ENCODE measurements at regions not wholly inside any gene's neighbourhood (a gene's known extent, or its start where the extent isn't known, plus 50 kb on each side); places are given as distances from the start of the nearest gene placed in this dataset.
A peak's percentile ranks its signal among the peaks of the same experiment; 100 is the strongest.

GRCh38 chr6:159118924-159119323, 50.3 kb upstream of the FNDC1 start:
- DNase-seq: peak in 1 of 2 donors; percentile 20

GRCh38 chr6:159117563-159117962, 51.6 kb upstream of the FNDC1 start:
- peak in 1 of 2 donors; percentile 78 for DNase-seq

- DNase-seq: no peak
Measured at GRCh38 chr6:159117046-159117445, 52.2 kb upstream of the FNDC1 start.

GRCh38 chr6:159116343-159116742, 52.9 kb upstream of the FNDC1 start:
- DNase-seq: peak in 1 of 2 donors; percentile 81

GRCh38 chr6:159114569-159114968, 54.6 kb upstream of the FNDC1 start:
- DNase-seq: no peak

- no peak for DNase-seq
Measured at GRCh38 chr6:159113223-159113622, 56.0 kb upstream of the FNDC1 start.

GRCh38 chr6:159112714-159113113, 56.5 kb upstream of the FNDC1 start:
- no peak for DNase-seq

GRCh38 chr6:159110748-159111147, 58.5 kb upstream of the FNDC1 start:
- no peak for DNase-seq

- DNase-seq: peak; percentile 30 to 65
Measured at GRCh38 chr6:159110013-159110412, 59.2 kb upstream of the FNDC1 start.

- DNase-seq: no peak
Measured at GRCh38 chr6:159109391-159109790, 59.8 kb upstream of the FNDC1 start.

GRCh38 chr6:159108426-159108985, 60.7 kb upstream of the FNDC1 start:
- DNase-seq: no peak

- peak; percentile 78 to 84 for DNase-seq
Measured at GRCh38 chr6:159107451-159108260, 61.5 kb upstream of the FNDC1 start.

GRCh38 chr6:159106627-159107241, 61.9 kb upstream of the TAGAP start:
- peak; percentile 90 to 96 for DNase-seq

- no peak for DNase-seq
Measured at GRCh38 chr6:159105716-159106115, 60.9 kb upstream of the TAGAP start.

- DNase-seq: peak in 1 of 2 donors; percentile 81
Measured at GRCh38 chr6:159104931-159105330, 60.1 kb upstream of the TAGAP start.

- peak; percentile 86 for DNase-seq
Measured at GRCh38 chr6:159104163-159104925, 59.6 kb upstream of the TAGAP start.

- no peak for DNase-seq
Measured at GRCh38 chr6:159103396-159104162, 58.8 kb upstream of the TAGAP start.

- no peak for DNase-seq
Measured at GRCh38 chr6:159102373-159103160, 57.8 kb upstream of the TAGAP start.

- DNase-seq: no peak
Measured at GRCh38 chr6:159101656-159102055, 56.9 kb upstream of the TAGAP start.

- no peak for DNase-seq
Measured at GRCh38 chr6:159100395-159101182, 55.8 kb upstream of the TAGAP start.

- DNase-seq: no peak
Measured at GRCh38 chr6:159099961-159100360, 55.2 kb upstream of the TAGAP start.
